T-cell (primary cell): ENCODE measurements at regions not wholly inside any gene's neighbourhood (a gene's known extent, or its start where the extent isn't known, plus 50 kb on each side); places are given as distances from the start of the nearest gene placed in this dataset.

Experiments used
- ATAC-seq, 4 experiments: fragments of 200-7000 bp in 3 of 4; fragments of 150-1000 bp in 1 of 4; cut with Tn5 transposase; replicated peaks in 1 of 4; 1 replicate in 3 of 4; 2 replicates in 1 of 4; pipeline ENCODE4 v1.10.0; 2021; ENCODE audit warnings: moderate library complexity in 3 of 4, mild to moderate bottlenecking in 2 of 4, moderate number of reproducible peaks in 1 of 4
- CTCF ChIA-PET, 2 donors: fragments of 300-600 bp; sonication (Branson Sonifier 250); formaldehyde crosslinking; loops; one replicate each; lab custom pipeline; 2022; ENCODE audit warnings: antibody characterized with exemption in 2 of 2; lab: Charles Lee
- POLR2A ChIA-PET, 2 donors: fragments of 300-600 bp; sonication (Branson Sonifier 250); formaldehyde crosslinking; loops; one replicate each; lab custom pipeline; 2022; ENCODE audit warnings: antibody characterized with exemption in 2 of 2; lab: Charles Lee
- DNase-seq, 35 experiments: peaks; one replicate each; pipeline versions ENCODE4 v3.0.0 to v3.0.0-alpha.2; 2013 to 2023
- H3K27ac ChIP-seq: one replicate; pipeline ENCODE4 v1.5.1; 2013; ENCODE audit warnings: low read length
- H3K27me3 ChIP-seq, 2 experiments: replicated peaks in 1 of 2; 1 replicate in 1 of 2; 2 replicates in 1 of 2; pipeline versions ENCODE4 v1.6.1 to v1.7.0; 2013; ENCODE audit warnings: low read length in 1 of 2, mixed read lengths in 1 of 2; ENCODE audit not compliant: control insufficient read depth in 2 of 2, insufficient read depth in 2 of 2; ENCODE audit errors: extremely low read depth in 1 of 2
- H3K36me3 ChIP-seq, 2 donors: 1 replicate in 1 of 2; 2 replicates in 1 of 2; pipeline versions ENCODE4 v1.6.1 to v1.7.0; 2013; ENCODE audit warnings: low read length in 1 of 2; ENCODE audit not compliant: control insufficient read depth in 2 of 2, insufficient read depth in 1 of 2; ENCODE audit errors: extremely low read depth in 1 of 2
- H3K4me1 ChIP-seq, 2 experiments: 1 replicate in 1 of 2; 2 replicates in 1 of 2; pipeline versions ENCODE4 v1.6.1 to v1.7.0; 2013; ENCODE audit warnings: low read length in 2 of 2, mixed read lengths in 1 of 2; ENCODE audit not compliant: insufficient read depth in 2 of 2, control insufficient read depth in 1 of 2; ENCODE audit errors: extremely low read depth in 1 of 2
- H3K4me3 ChIP-seq, 2 donors: 1 replicate in 1 of 2; 2 replicates in 1 of 2; pipeline versions ENCODE4 v1.5.1 to v1.7.0; 2013; ENCODE audit warnings: mild to moderate bottlenecking in 2 of 2, low read length in 1 of 2, moderate library complexity in 1 of 2; ENCODE audit not compliant: control insufficient read depth in 1 of 2; ENCODE audit errors: extremely low read depth in 1 of 2
- H3K9me3 ChIP-seq: 2 replicates; pipeline ENCODE4 v1.7.0; 2013
- H3K27ac Mint-ChIP-seq, 2 donors: one replicate each; pipeline ENCODE4 v1.8.0; 2020 to 2021; ENCODE audit warnings: mild to moderate bottlenecking in 2 of 2, mixed read lengths in 2 of 2
- H3K27me3 Mint-ChIP-seq, 2 donors: one replicate each; pipeline ENCODE4 v1.8.0; 2021 to 2022; ENCODE audit warnings: mixed read lengths in 2 of 2
- H3K36me3 Mint-ChIP-seq: one replicate; pipeline ENCODE4 v1.8.0; 2021; ENCODE audit warnings: mixed read lengths
- H3K4me1 Mint-ChIP-seq, 3 donors: one replicate each; pipeline ENCODE4 v1.8.0; 2020 to 2022; ENCODE audit warnings: mixed read lengths in 3 of 3, mild to moderate bottlenecking in 1 of 3
- H3K4me3 Mint-ChIP-seq, 3 donors: one replicate each; pipeline ENCODE4 v1.8.0; 2020 to 2022; ENCODE audit warnings: mild to moderate bottlenecking in 3 of 3, mixed read lengths in 3 of 3, moderate library complexity in 3 of 3
- H3K9me3 Mint-ChIP-seq, 3 donors: one replicate each; pipeline ENCODE4 v1.8.0; 2020 to 2022; ENCODE audit warnings: mixed read lengths in 3 of 3
- WGBS: methylation state at CpG from one replicate; pipeline ENCODE4 v1.1.5; 2013; ENCODE audit warnings: missing lambda C conversion rate; ENCODE audit not compliant: insufficient coverage; 5-methylcytosine and 5-hydroxymethylcytosine counted together

GRCh38 chr9:82498541-82499317 lies 510.2 kb downstream of the SPATA31D1 start:
- no peak overlapping the region for H3K4me3 Mint-ChIP-seq
- H3K36me3 Mint-ChIP-seq, result no peaks in the 10 kb centered on the region
- no peaks in the 10 kb centered on the region for H3K4me1 Mint-ChIP-seq
- peaks cover 0 to 9% (median 3%) of the 10 kb centered on the region in 3 donors for H3K9me3 Mint-ChIP-seq
- Histone ChIP-seq H3K27me3 (no peaks in the 10 kb centered on the region), H3K27ac (no peak overlapping the region), H3K4me3 (no peak overlapping the region), H3K9me3 (no peaks in the 10 kb centered on the region), H3K4me1 (no peaks in the 10 kb centered on the region), H3K36me3 (no peaks in the 10 kb centered on the region)
- CTCF ChIA-PET, result no interaction called here
- no peak overlapping the region for H3K27ac Mint-ChIP-seq
- ATAC-seq, result no peak
- DNase-seq, result no peak
- POLR2A ChIA-PET, result no interaction called here
- no peaks in the 10 kb centered on the region for H3K27me3 Mint-ChIP-seq
- 67% methylated on average over 1 of the region's 3 CpGs for WGBS

GRCh38 chr9:82499337-82499736 lies 510.8 kb downstream of the SPATA31D1 start:
- Histone ChIP-seq H3K9me3 (no peaks in the 10 kb centered on the region), H3K27ac (no peak overlapping the region), H3K4me1 (no peaks in the 10 kb centered on the region), H3K4me3 (no peak overlapping the region), H3K36me3 (no peaks in the 10 kb centered on the region), H3K27me3 (no peaks in the 10 kb centered on the region)
- ATAC-seq, result no peak
- CTCF ChIA-PET, result interaction anchor here in 1 of 2 donors (0.6 kb wide), 1 partner anchor 182 kb away, joined by 7 read pairs; no protein-coding TSS in a partner anchor
- H3K9me3 Mint-ChIP-seq, result peaks cover 1 to 13% (median 4%) of the 10 kb centered on the region in 3 donors
- no peaks in the 10 kb centered on the region for H3K4me1 Mint-ChIP-seq
- no peak for DNase-seq
- no peak overlapping the region for H3K4me3 Mint-ChIP-seq
- H3K36me3 Mint-ChIP-seq, result no peaks in the 10 kb centered on the region
- POLR2A ChIA-PET, result no interaction called here
- no peak overlapping the region for H3K27ac Mint-ChIP-seq
- no peaks in the 10 kb centered on the region for H3K27me3 Mint-ChIP-seq

- ChIA-PET CTCF (no interaction called here), POLR2A (no interaction called here)
- Mint-ChIP-seq H3K4me3 (no peak overlapping the region), H3K4me1 (no peaks in the 10 kb centered on the region), H3K9me3 (peaks cover 22 to 45% (median 40%) of the 10 kb centered on the region in 3 donors), H3K27me3 (no peaks in the 10 kb centered on the region), H3K36me3 (no peaks in the 10 kb centered on the region), H3K27ac (no peak overlapping the region)
- H3K36me3 ChIP-seq, result no peaks in the 10 kb centered on the region
- ATAC-seq (no peak), DNase-seq (no peak)
- H3K27me3 ChIP-seq, result no peaks in the 10 kb centered on the region
- H3K27ac ChIP-seq, result no peak overlapping the region
- no peaks in the 10 kb centered on the region for H3K4me1 ChIP-seq
- no peak overlapping the region for H3K4me3 ChIP-seq
- WGBS, result 53% methylated on average over 2 of the region's 2 CpGs
- H3K9me3 ChIP-seq, result no peaks in the 10 kb centered on the region
Observed at GRCh38 chr9:82504620-82505019, 516.0 kb downstream of the SPATA31D1 start.

- CTCF ChIA-PET, result no interaction called here
- 90% methylated on average over 5 of the region's 7 CpGs for WGBS
- H3K4me1 ChIP-seq, result no peaks in the 10 kb centered on the region
- DNase-seq, result no peak
- no peak overlapping the region for H3K27ac Mint-ChIP-seq
- no peaks in the 10 kb centered on the region for H3K36me3 ChIP-seq
- no peak overlapping the region for H3K27ac ChIP-seq
- no peaks in the 10 kb centered on the region for H3K27me3 ChIP-seq
- peaks cover 18 to 34% (median 26%) of the 10 kb centered on the region in 3 donors for H3K9me3 Mint-ChIP-seq
- H3K36me3 Mint-ChIP-seq, result no peaks in the 10 kb centered on the region
- H3K4me1 Mint-ChIP-seq, result no peaks in the 10 kb centered on the region
- H3K27me3 Mint-ChIP-seq, result no peaks in the 10 kb centered on the region
- POLR2A ChIA-PET, result no interaction called here
- no peak overlapping the region for H3K4me3 Mint-ChIP-seq
- H3K9me3 ChIP-seq, result no peaks in the 10 kb centered on the region
- ATAC-seq, result no peak
- H3K4me3 ChIP-seq, result no peak overlapping the region
Observed at GRCh38 chr9:82511626-82512025, 523.1 kb downstream of the SPATA31D1 start.

- POLR2A ChIA-PET, result no interaction called here
- no peak overlapping the region for H3K4me3 Mint-ChIP-seq
- H3K36me3 Mint-ChIP-seq, result no peaks in the 10 kb centered on the region
- Histone ChIP-seq H3K9me3 (no peaks in the 10 kb centered on the region), H3K4me3 (no peak overlapping the region), H3K27ac (no peak overlapping the region), H3K4me1 (no peaks in the 10 kb centered on the region), H3K36me3 (no peaks in the 10 kb centered on the region), H3K27me3 (no peaks in the 10 kb centered on the region)
- WGBS, result 90% methylated on average over 2 of the region's 5 CpGs
- peaks cover 12 to 24% (median 20%) of the 10 kb centered on the region in 3 donors for H3K9me3 Mint-ChIP-seq
- no peaks in the 10 kb centered on the region for H3K4me1 Mint-ChIP-seq
- no peak for ATAC-seq
- no peaks in the 10 kb centered on the region for H3K27me3 Mint-ChIP-seq
- CTCF ChIA-PET, result no interaction called here
- no peak overlapping the region for H3K27ac Mint-ChIP-seq
- DNase-seq, result no peak
Observed at GRCh38 chr9:82512728-82513127, 524.2 kb downstream of the SPATA31D1 start.

- Mint-ChIP-seq H3K4me3 (no peak overlapping the region), H3K27me3 (no peaks in the 10 kb centered on the region), H3K9me3 (peaks cover 12 to 20% (median 19%) of the 10 kb centered on the region in 3 donors), H3K36me3 (no peaks in the 10 kb centered on the region), H3K27ac (no peak overlapping the region), H3K4me1 (no peaks in the 10 kb centered on the region)
- DNase-seq, result no peak
- WGBS, result 41% methylated on average over 5 of the region's 5 CpGs
- Histone ChIP-seq H3K4me1 (no peaks in the 10 kb centered on the region), H3K27ac (no peak overlapping the region), H3K36me3 (no peaks in the 10 kb centered on the region), H3K27me3 (no peaks in the 10 kb centered on the region), H3K4me3 (no peak overlapping the region), H3K9me3 (no peaks in the 10 kb centered on the region)
- ChIA-PET CTCF (no interaction called here), POLR2A (no interaction called here)
- no peak for ATAC-seq
Observed at GRCh38 chr9:82513242-82513751, 524.7 kb downstream of the SPATA31D1 start.
